ENCODE measurements at regions not wholly inside any gene's neighbourhood (a gene's known extent, or its start where the extent isn't known, plus 50 kb on each side); places are given as distances from the start of the nearest gene placed in this dataset.

DNA sequence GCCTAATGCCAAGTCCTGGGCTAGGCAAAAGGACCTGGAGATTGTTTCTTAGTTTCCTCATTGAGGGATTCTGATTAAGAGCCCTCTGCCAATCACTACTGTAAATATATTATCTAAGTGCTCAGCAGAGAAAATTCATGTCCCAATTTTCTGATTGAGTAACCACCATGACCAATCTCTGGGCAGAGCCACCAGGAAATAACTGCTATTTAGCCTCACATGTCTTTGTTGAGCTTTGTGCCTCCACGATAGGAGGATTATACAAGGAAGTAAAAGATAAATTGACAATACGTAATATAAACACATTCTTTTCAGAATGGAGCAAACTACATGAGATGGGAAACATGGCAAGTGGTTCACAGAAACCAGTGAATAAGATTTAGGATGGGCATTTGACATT is 396.1 kb upstream of the PAPPA start:
- no peak overlapping the region for H3K4me3 ChIP-seq (ENCODE audit: control insufficient read depth, low read depth, low read length)
- no peak for TF ChIP-seq CTCF (IDR thresholded peaks at IDR 0.05; ENCODE audit: control insufficient read depth, insufficient read depth, low read depth, low read length, missing control alignments)
- no peak for DNase-seq (ENCODE audit: low read depth)

- TF ChIP-seq CTCF (IDR thresholded peaks at IDR 0.05; ENCODE audit: control insufficient read depth, insufficient read depth, low read depth, low read length, missing control alignments), result no peak
- no peak for DNase-seq (ENCODE audit: low read depth)
- no peak overlapping the region for H3K4me3 ChIP-seq (ENCODE audit: control insufficient read depth, low read depth, low read length)
Observed at GRCh38 chr9:115758441-115758840, 395.1 kb upstream of the PAPPA start.

- no peak for DNase-seq (ENCODE audit: low read depth)
- no peak overlapping the region for H3K4me3 ChIP-seq (ENCODE audit: control insufficient read depth, low read depth, low read length)
- no peak for TF ChIP-seq CTCF (IDR thresholded peaks at IDR 0.05; ENCODE audit: control insufficient read depth, insufficient read depth, low read depth, low read length, missing control alignments)
Observed at GRCh38 chr9:115759426-115759825, 394.2 kb upstream of the PAPPA start.

GRCh38 chr9:115764645-115765044 is 388.9 kb upstream of the PAPPA start:
- no peak for TF ChIP-seq CTCF (IDR thresholded peaks at IDR 0.05; ENCODE audit: control insufficient read depth, insufficient read depth, low read depth, low read length, missing control alignments)
- H3K4me3 ChIP-seq (ENCODE audit: control insufficient read depth, low read depth, low read length), result no peak overlapping the region
- no peak for DNase-seq (ENCODE audit: low read depth)

DNA sequence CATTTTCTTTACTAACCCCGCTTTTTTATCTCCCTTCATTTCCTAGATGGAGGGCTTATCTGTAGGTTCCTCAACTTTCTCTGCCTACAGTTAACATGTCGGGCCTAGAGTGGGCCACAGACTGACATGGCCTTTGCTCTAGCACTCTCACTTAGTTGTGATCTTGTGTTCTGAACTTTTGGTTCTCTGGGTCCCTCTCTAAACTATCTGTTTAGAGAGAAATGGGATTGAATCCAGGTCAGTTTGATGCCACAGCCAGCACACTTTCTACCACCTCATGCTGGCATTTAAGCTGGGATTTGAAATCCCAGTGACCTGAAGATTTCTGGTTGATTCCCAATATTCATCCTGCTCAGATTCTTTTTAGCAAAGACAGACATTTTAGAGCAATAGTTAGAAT is 388.5 kb upstream of the PAPPA start:
- no peak for TF ChIP-seq CTCF (IDR thresholded peaks at IDR 0.05; ENCODE audit: control insufficient read depth, insufficient read depth, low read depth, low read length, missing control alignments)
- H3K4me3 ChIP-seq (ENCODE audit: control insufficient read depth, low read depth, low read length), result no peak overlapping the region
- no peak for DNase-seq (ENCODE audit: low read depth)

DNA sequence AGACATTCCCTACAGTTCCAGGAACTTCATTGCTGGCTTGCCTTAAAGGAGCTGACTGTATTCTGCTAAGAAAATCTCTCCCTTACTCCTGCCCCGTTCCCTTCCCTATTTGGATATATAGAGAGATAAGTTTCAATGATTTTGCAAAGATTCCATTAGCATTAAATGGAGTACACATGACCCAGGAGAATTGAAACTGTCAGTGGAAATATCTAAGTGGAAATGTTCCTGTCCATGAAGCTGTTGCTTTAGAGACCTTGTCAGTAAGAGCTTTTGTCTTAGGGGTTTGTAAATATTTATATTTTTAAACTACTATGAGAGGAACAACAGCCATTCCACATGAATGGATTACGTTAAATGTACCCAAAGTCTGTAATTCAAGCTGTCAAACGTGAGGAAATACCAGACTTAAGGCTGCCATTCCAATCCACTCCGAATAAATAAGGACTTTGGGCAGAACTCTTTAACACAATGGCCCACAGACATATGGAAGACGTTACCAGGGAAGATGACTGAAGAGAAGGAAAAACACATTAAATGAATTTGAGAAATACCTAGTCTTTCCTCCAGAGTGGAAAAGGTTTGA is 387.1 kb upstream of the PAPPA start:
- no peak for TF ChIP-seq CTCF (IDR thresholded peaks at IDR 0.05; ENCODE audit: control insufficient read depth, insufficient read depth, low read depth, low read length, missing control alignments)
- no peak for DNase-seq (ENCODE audit: low read depth)
- no peak overlapping the region for H3K4me3 ChIP-seq (ENCODE audit: control insufficient read depth, low read depth, low read length)

GRCh38 chr9:115770521-115770920 is 383.1 kb upstream of the PAPPA start:
- no peak overlapping the region for H3K4me3 ChIP-seq (ENCODE audit: control insufficient read depth, low read depth, low read length)
- TF ChIP-seq CTCF (IDR thresholded peaks at IDR 0.05; ENCODE audit: control insufficient read depth, insufficient read depth, low read depth, low read length, missing control alignments), result no peak
- no peak for DNase-seq (ENCODE audit: low read depth)

All from AG09309 (cell line).